ENCODE measurements at regions not wholly inside any gene's neighbourhood (a gene's known extent, or its start where the extent isn't known, plus 50 kb on each side); places are given as distances from the start of the nearest gene placed in this dataset.

DNA sequence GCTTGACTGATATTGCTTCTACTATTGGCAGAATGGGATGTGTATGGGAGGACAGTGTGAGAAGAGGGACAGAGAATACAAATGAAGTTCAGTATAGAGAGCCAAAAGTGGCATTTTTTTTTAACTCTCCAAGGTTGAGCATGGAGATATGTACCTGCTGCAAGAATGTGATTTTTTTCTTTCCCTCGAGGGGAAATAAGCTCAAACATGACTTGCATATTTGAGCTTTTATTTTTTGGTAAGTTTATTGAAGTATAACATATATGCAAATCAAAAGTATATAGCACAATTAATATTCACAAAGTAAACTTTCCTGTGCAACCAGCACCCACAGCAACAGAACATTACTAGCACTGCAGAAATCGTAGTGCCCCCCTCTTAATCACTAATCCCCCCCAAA is 285.7 kb upstream of the ADRA1B start:
- H3K9ac ChIP-seq (ENCODE audit: low read depth in 1 of 2, low read length in 2 of 2) = no peak overlapping the region
- WGBS = 58% methylated on average over 2 of the region's 2 CpGs
- H3K27ac ChIP-seq (ENCODE audit: low read depth in 1 of 2, low read length in 2 of 2) = no peak overlapping the region
- H3K27me3 ChIP-seq (ENCODE audit: control insufficient read depth in 4 of 4, insufficient read depth in 4 of 4, low read length in 3 of 4) = no peaks in the 10 kb centered on the region
- H3K4me1 ChIP-seq (ENCODE audit: control insufficient read depth in 4 of 4, insufficient read depth in 4 of 4, low read length in 3 of 4) = no peaks in the 10 kb centered on the region
- TF ChIP-seq FOXA1 (IDR thresholded peaks at IDR 0.05) (no peak), HNF4G (IDR thresholded peaks at IDR 0.05) (no peak), RAD21 (IDR thresholded peaks at IDR 0.05) (no peak)
- TF ChIP-seq, protein P1, sequence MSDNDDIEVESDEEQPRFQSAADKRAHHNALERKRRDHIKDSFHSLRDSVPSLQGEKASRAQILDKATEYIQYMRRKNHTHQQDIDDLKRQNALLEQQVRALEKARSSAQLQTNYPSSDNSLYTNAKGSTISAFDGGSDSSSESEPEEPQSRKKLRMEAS (IDR thresholded peaks at IDR 0.05) = no peak
- TF ChIP-seq, protein P2, sequence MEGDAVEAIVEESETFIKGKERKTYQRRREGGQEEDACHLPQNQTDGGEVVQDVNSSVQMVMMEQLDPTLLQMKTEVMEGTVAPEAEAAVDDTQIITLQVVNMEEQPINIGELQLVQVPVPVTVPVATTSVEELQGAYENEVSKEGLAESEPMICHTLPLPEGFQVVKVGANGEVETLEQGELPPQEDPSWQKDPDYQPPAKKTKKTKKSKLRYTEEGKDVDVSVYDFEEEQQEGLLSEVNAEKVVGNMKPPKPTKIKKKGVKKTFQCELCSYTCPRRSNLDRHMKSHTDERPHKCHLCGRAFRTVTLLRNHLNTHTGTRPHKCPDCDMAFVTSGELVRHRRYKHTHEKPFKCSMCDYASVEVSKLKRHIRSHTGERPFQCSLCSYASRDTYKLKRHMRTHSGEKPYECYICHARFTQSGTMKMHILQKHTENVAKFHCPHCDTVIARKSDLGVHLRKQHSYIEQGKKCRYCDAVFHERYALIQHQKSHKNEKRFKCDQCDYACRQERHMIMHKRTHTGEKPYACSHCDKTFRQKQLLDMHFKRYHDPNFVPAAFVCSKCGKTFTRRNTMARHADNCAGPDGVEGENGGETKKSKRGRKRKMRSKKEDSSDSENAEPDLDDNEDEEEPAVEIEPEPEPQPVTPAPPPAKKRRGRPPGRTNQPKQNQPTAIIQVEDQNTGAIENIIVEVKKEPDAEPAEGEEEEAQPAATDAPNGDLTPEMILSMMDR (IDR thresholded peaks at IDR 0.05; ENCODE audit: low read depth, low read length, missing input control) = no peak
- DNase-seq (ENCODE audit: low spot score) = no peak
- no peaks in the 10 kb centered on the region for H3K9me3 ChIP-seq (ENCODE audit: control insufficient read depth in 4 of 4, low read length in 3 of 4)
- H3K36me3 ChIP-seq (ENCODE audit: control insufficient read depth in 4 of 4, insufficient read depth in 3 of 4, low read depth in 1 of 4, low read length in 3 of 4) = no peaks in the 10 kb centered on the region
- no peak overlapping the region for H3K4me3 ChIP-seq (ENCODE audit: low read depth in 1 of 3, low read length in 3 of 3)

DNA sequence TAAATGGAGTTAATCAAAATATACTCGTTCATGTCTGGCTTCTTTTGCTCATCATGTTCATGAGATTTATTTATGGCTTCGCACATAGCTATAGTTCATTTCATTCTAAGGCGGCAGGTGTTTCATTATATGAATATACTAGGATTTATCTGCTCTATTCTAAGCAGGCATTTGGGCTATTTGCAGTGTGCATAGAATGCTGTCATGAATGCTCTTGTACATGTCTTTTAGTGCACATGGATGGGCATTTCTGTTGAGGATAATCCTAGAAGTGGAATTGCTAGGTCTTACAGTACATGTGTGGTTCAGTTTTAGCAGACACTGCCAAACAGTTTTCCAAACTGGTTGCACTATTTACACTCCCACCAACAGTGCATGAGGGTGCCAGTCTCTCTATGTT is 285.3 kb upstream of the ADRA1B start:
- Histone ChIP-seq H3K4me3 (ENCODE audit: low read depth in 1 of 3, low read length in 3 of 3) (no peak overlapping the region), H3K9ac (ENCODE audit: low read depth in 1 of 2, low read length in 2 of 2) (no peak overlapping the region), H3K27ac (ENCODE audit: low read depth in 1 of 2, low read length in 2 of 2) (no peak overlapping the region), H3K9me3 (ENCODE audit: control insufficient read depth in 4 of 4, low read length in 3 of 4) (no peaks in the 10 kb centered on the region), H3K36me3 (ENCODE audit: control insufficient read depth in 4 of 4, insufficient read depth in 3 of 4, low read depth in 1 of 4, low read length in 3 of 4) (no peaks in the 10 kb centered on the region), H3K4me1 (ENCODE audit: control insufficient read depth in 4 of 4, insufficient read depth in 4 of 4, low read length in 3 of 4) (no peaks in the 10 kb centered on the region), H3K27me3 (ENCODE audit: control insufficient read depth in 4 of 4, insufficient read depth in 4 of 4, low read length in 3 of 4) (no peaks in the 10 kb centered on the region)
- 73% methylated on average over 3 of the region's 3 CpGs for WGBS
- TF ChIP-seq HNF4A (conservative IDR thresholded peaks at IDR 0.05) (no peak), NR2F2 (IDR thresholded peaks at IDR 0.05) (no peak), EGR1 (IDR thresholded peaks at IDR 0.05; ENCODE audit: low read depth in 2 of 2) (no peak)
- TF ChIP-seq, protein P2 (IDR thresholded peaks at IDR 0.05; ENCODE audit: low read depth, low read length, missing input control) = no peak
- TF ChIP-seq, protein P3, sequence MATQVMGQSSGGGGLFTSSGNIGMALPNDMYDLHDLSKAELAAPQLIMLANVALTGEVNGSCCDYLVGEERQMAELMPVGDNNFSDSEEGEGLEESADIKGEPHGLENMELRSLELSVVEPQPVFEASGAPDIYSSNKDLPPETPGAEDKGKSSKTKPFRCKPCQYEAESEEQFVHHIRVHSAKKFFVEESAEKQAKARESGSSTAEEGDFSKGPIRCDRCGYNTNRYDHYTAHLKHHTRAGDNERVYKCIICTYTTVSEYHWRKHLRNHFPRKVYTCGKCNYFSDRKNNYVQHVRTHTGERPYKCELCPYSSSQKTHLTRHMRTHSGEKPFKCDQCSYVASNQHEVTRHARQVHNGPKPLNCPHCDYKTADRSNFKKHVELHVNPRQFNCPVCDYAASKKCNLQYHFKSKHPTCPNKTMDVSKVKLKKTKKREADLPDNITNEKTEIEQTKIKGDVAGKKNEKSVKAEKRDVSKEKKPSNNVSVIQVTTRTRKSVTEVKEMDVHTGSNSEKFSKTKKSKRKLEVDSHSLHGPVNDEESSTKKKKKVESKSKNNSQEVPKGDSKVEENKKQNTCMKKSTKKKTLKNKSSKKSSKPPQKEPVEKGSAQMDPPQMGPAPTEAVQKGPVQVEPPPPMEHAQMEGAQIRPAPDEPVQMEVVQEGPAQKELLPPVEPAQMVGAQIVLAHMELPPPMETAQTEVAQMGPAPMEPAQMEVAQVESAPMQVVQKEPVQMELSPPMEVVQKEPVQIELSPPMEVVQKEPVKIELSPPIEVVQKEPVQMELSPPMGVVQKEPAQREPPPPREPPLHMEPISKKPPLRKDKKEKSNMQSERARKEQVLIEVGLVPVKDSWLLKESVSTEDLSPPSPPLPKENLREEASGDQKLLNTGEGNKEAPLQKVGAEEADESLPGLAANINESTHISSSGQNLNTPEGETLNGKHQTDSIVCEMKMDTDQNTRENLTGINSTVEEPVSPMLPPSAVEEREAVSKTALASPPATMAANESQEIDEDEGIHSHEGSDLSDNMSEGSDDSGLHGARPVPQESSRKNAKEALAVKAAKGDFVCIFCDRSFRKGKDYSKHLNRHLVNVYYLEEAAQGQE (IDR thresholded peaks at IDR 0.05) = no peak
- DNase-seq (ENCODE audit: low spot score) = no peak

DNA sequence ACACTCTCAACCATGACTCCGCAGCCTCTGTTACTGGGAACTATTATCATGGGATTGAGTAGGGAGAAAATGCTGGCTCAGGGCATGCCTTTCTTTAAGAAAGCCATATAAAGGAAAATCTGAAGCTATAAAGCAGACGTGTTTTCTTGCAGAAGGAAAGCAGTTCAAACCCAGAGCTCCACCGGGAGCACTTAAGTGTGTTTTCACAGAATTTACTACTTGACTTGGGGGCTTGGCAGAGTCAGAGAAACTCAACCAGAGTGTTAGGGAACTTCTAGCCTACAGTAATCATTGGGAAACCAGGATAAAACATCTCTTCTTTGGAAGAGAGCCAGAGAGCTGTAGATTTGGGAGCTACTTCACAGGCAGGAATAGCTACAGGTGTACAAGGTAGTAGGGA is 283.4 kb upstream of the ADRA1B start:
- H3K4me3 ChIP-seq (ENCODE audit: low read depth in 1 of 3, low read length in 3 of 3) = no peak overlapping the region
- H3K9me3 ChIP-seq (ENCODE audit: control insufficient read depth in 4 of 4, low read length in 3 of 4) = no peaks in the 10 kb centered on the region
- no peaks in the 10 kb centered on the region for H3K27me3 ChIP-seq (ENCODE audit: control insufficient read depth in 4 of 4, insufficient read depth in 4 of 4, low read length in 3 of 4)
- no peak overlapping the region for H3K27ac ChIP-seq (ENCODE audit: low read depth in 1 of 2, low read length in 2 of 2)
- 84% methylated on average over 3 of the region's 3 CpGs for WGBS
- no peak for DNase-seq (ENCODE audit: low spot score)
- H3K36me3 ChIP-seq (ENCODE audit: control insufficient read depth in 4 of 4, insufficient read depth in 3 of 4, low read depth in 1 of 4, low read length in 3 of 4) = no peaks in the 10 kb centered on the region
- H3K4me1 ChIP-seq (ENCODE audit: control insufficient read depth in 4 of 4, insufficient read depth in 4 of 4, low read length in 3 of 4) = no peaks in the 10 kb centered on the region
- H3K9ac ChIP-seq (ENCODE audit: low read depth in 1 of 2, low read length in 2 of 2) = no peak overlapping the region
- TF ChIP-seq YY1 (IDR thresholded peaks at IDR 0.05) = no peak
- TF ChIP-seq, protein P2 (IDR thresholded peaks at IDR 0.05; ENCODE audit: low read depth, low read length, missing input control) = no peak
- TF ChIP-seq JUND (IDR thresholded peaks at IDR 0.05) = no peak
- no peak for TF ChIP-seq FOXA2 (IDR thresholded peaks at IDR 0.05)
- TF ChIP-seq FOXA1 (IDR thresholded peaks at IDR 0.05) = no peak
- no peak for TF ChIP-seq GABPA (IDR thresholded peaks at IDR 0.05 in 1 of 2, conservative IDR thresholded peaks at IDR 0.05 in 1 of 2)
- TF ChIP-seq RXRA (IDR thresholded peaks at IDR 0.05) = no peak
- TF ChIP-seq SP1 (IDR thresholded peaks at IDR 0.05) = no peak
- TF ChIP-seq, protein P4, sequence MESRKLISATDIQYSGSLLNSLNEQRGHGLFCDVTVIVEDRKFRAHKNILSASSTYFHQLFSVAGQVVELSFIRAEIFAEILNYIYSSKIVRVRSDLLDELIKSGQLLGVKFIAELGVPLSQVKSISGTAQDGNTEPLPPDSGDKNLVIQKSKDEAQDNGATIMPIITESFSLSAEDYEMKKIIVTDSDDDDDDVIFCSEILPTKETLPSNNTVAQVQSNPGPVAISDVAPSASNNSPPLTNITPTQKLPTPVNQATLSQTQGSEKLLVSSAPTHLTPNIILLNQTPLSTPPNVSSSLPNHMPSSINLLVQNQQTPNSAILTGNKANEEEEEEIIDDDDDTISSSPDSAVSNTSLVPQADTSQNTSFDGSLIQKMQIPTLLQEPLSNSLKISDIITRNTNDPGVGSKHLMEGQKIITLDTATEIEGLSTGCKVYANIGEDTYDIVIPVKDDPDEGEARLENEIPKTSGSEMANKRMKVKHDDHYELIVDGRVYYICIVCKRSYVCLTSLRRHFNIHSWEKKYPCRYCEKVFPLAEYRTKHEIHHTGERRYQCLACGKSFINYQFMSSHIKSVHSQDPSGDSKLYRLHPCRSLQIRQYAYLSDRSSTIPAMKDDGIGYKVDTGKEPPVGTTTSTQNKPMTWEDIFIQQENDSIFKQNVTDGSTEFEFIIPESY (IDR thresholded peaks at IDR 0.05) = no peak
- no peak for TF ChIP-seq NR2F2 (IDR thresholded peaks at IDR 0.05)
- TF ChIP-seq, protein P1 (IDR thresholded peaks at IDR 0.05) = no peak
